OCI-LY1 (cell line): ENCODE measurements at regions not wholly inside any gene's neighbourhood (a gene's known extent, or its start where the extent isn't known, plus 50 kb on each side); places are given as distances from the start of the nearest gene placed in this dataset.
"Not testable (repeated sequence)": the region's sequence is repeated elsewhere in the genome, so short reads cannot be mapped to it uniquely, and the experiment has no call there.

Experiments used
- H2AFZ ChIP-seq: fragments of 200-600 bp; sonication (generic), shearing (Covaris generic); 2 replicates; pipeline ENCODE4 v1.6.0; 2014; ENCODE audit warnings: antibody characterized with exemption, mild to moderate bottlenecking, low read length
- H3F3A ChIP-seq: fragments of 200-600 bp; sonication (generic), shearing (Covaris generic); 2 replicates; pipeline ENCODE4 v1.6.0; 2014; ENCODE audit warnings: mild to moderate bottlenecking, antibody characterized with exemption, low read length, moderate library complexity; ENCODE audit not compliant: insufficient read depth
- H3K27ac ChIP-seq: fragments of 200-600 bp; sonication (generic); 2 replicates; pipeline ENCODE4 v1.5.1; 2014; ENCODE audit warnings: low read length, mixed run types, mild to moderate bottlenecking, low read depth; ENCODE audit not compliant: poor library complexity, severe bottlenecking
- H3K27me3 ChIP-seq: fragments of 200-600 bp; sonication (generic); 2 replicates; pipeline ENCODE4 v1.6.0; 2014; ENCODE audit warnings: antibody characterized with exemption, mild to moderate bottlenecking, low read length, moderate library complexity; ENCODE audit not compliant: insufficient read depth
- H3K36me3 ChIP-seq: fragments of 200-600 bp; sonication (generic); 2 replicates; pipeline ENCODE4 v1.6.1; 2014; ENCODE audit warnings: mild to moderate bottlenecking, antibody characterized with exemption, low read length, moderate library complexity, mixed read lengths; ENCODE audit not compliant: insufficient read depth
- H3K4me1 ChIP-seq: fragments of 200-600 bp; sonication (generic); 2 replicates; pipeline ENCODE4 v1.5.1; 2014; ENCODE audit warnings: mild to moderate bottlenecking, low read length, moderate library complexity; ENCODE audit not compliant: insufficient read depth, severe bottlenecking
- H3K4me2 ChIP-seq: fragments of 200-600 bp; sonication (generic), shearing (Covaris generic); 2 replicates; pipeline ENCODE4 v1.6.1; 2014; ENCODE audit warnings: low read length
- H3K4me3 ChIP-seq: fragments of 200-600 bp; sonication (generic); 2 replicates; pipeline ENCODE4 v1.5.1; 2014; ENCODE audit warnings: low read length, low read depth, mild to moderate bottlenecking, mixed read lengths; ENCODE audit not compliant: poor library complexity, severe bottlenecking
- H3K79me2 ChIP-seq: fragments of 200-600 bp; shearing (Covaris generic); 2 replicates; pipeline ENCODE4 v1.6.1; 2016; ENCODE audit warnings: mixed run types, low read length, mixed read lengths; ENCODE audit not compliant: insufficient read depth
- H3K9ac ChIP-seq: fragments of 200-600 bp; sonication (generic), shearing (Covaris generic); 2 replicates; pipeline ENCODE4 v1.6.1; 2014; ENCODE audit warnings: mild to moderate bottlenecking, low read length, mixed read lengths
- H3K9me2 ChIP-seq: fragments of 200-600 bp; sonication (generic), shearing (Covaris generic); 2 replicates; pipeline ENCODE4 v1.6.1; 2014; ENCODE audit warnings: low read depth, mild to moderate bottlenecking, low read length, mixed read lengths
- H3K9me3 ChIP-seq: fragments of 200-600 bp; shearing (Covaris generic); 2 replicates; pipeline ENCODE4 v1.6.1; 2014; ENCODE audit warnings: low read length, mixed read lengths
- H4K20me1 ChIP-seq: fragments of 200-600 bp; sonication (generic), shearing (Covaris generic); 2 replicates; pipeline ENCODE4 v1.6.0; 2016; ENCODE audit warnings: mild to moderate bottlenecking, low read length; ENCODE audit not compliant: insufficient read depth
- EZH2 ChIP-seq: fragments of 200-600 bp; sonication (generic), shearing (Covaris generic); IDR thresholded peaks from 2 replicates; pipeline ENCODE4 v1.8.0; 2017; ENCODE audit warnings: borderline replicate concordance, mixed run types, mild to moderate bottlenecking, antibody characterized with exemption, low read length, moderate library complexity, mixed read lengths
- TF ChIP-seq, protein P1 (sequence below): fragments of 200-600 bp; sonication (generic), shearing (Covaris generic); IDR thresholded peaks from 2 replicates; pipeline ENCODE4 v1.5.1; 2017; ENCODE audit warnings: mild to moderate bottlenecking, antibody characterized with exemption, low read length, moderate library complexity, mixed read lengths

DNA sequence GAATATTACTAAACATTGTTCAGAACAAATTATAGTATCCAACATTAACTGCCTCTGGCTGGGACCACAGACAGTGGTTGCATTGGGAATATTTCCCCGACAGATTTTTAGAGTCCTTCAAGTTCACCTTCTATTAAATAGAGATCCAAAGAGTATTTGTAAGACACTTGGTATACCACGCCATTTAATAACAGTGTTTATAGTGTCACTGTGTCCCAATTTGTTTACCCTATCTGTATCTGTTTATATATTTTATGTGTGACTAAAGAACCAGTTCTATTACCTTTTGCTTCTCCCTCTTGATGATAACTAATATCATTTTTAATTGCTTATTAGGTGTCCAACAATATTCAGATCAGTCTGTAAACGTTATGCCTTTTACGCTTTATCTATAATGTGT, 191.3 kb upstream of the IRX5 start:
- Histone ChIP-seq H3K4me1 (no peaks in the 10 kb centered on the region), H3K36me3 (no peaks in the 10 kb centered on the region), H2AFZ (no peak overlapping the region), H3K79me2 (no peaks in the 10 kb centered on the region), H3K27me3 (no peaks in the 10 kb centered on the region), H3K9me2 (no peaks in the 10 kb centered on the region), H3K9ac (no peak overlapping the region), H4K20me1 (no peaks in the 10 kb centered on the region), H3F3A (no peaks in the 10 kb centered on the region), H3K9me3 (no peaks in the 10 kb centered on the region), H3K27ac (no peak overlapping the region), H3K4me2 (no peak overlapping the region), H3K4me3 (no peak overlapping the region)
- TF ChIP-seq, protein P1, sequence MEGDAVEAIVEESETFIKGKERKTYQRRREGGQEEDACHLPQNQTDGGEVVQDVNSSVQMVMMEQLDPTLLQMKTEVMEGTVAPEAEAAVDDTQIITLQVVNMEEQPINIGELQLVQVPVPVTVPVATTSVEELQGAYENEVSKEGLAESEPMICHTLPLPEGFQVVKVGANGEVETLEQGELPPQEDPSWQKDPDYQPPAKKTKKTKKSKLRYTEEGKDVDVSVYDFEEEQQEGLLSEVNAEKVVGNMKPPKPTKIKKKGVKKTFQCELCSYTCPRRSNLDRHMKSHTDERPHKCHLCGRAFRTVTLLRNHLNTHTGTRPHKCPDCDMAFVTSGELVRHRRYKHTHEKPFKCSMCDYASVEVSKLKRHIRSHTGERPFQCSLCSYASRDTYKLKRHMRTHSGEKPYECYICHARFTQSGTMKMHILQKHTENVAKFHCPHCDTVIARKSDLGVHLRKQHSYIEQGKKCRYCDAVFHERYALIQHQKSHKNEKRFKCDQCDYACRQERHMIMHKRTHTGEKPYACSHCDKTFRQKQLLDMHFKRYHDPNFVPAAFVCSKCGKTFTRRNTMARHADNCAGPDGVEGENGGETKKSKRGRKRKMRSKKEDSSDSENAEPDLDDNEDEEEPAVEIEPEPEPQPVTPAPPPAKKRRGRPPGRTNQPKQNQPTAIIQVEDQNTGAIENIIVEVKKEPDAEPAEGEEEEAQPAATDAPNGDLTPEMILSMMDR, result no peak
- TF ChIP-seq EZH2, result no peak

DNA sequence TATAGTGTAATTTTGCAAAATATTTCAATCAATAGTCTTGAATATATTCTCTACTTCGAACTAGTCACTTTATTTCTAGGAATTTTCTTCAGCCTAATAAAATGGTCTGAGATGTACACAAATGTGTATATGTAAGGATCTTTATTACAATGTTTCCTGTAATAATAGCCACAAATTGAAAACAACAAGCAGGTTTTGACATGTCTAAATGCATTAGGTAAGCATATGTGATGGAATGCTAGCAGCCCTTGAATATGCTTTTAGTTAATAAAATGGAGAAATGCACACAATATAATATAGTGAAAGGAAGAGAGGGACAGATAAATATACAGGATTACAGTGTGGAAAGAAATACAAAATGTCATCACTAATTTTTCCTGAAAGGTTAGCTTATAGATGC, 196.5 kb upstream of the IRX5 start:
- Histone ChIP-seq H3K36me3 (no peaks in the 10 kb centered on the region), H3K9ac (no peak overlapping the region), H3K4me2 (no peak overlapping the region), H3K27ac (no peak overlapping the region), H3K9me2 (no peaks in the 10 kb centered on the region), H4K20me1 (no peaks in the 10 kb centered on the region), H3K79me2 (no peaks in the 10 kb centered on the region), H3K27me3 (no peaks in the 10 kb centered on the region), H3F3A (no peaks in the 10 kb centered on the region), H2AFZ (no peak overlapping the region), H3K4me1 (no peaks in the 10 kb centered on the region), H3K4me3 (no peak overlapping the region), H3K9me3 (no peaks in the 10 kb centered on the region)
- no peak for TF ChIP-seq EZH2
- TF ChIP-seq, protein P1, result no peak

DNA sequence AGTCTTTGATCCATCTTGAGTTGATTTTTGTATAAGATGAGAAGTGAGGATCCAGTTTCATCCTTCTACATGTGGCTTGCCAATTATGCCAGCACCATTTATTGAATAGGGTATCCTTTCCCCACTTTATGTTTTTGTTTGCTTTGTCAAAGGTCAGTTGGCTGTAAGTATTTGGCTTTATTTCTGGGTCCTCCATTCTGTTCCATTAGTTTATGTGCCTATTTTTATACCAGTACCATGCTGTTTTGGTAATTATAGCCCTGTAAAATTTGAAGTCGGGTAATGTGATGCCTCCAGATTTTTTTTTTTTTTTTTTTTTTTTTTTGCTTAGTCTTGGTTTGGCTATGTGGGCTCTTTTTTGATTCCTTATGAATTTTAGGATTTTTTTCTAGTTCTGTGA, 203.0 kb upstream of the IRX5 start:
- H3K27ac ChIP-seq, H3K9ac ChIP-seq, H3K79me2 ChIP-seq, H2AFZ ChIP-seq, H3K4me1 ChIP-seq, H3K9me3 ChIP-seq, H3K27me3 ChIP-seq, H4K20me1 ChIP-seq, H3K36me3 ChIP-seq, H3K4me2 ChIP-seq, H3K4me3 ChIP-seq, H3F3A ChIP-seq, H3K9me2 ChIP-seq: not testable (repeated sequence)

DNA sequence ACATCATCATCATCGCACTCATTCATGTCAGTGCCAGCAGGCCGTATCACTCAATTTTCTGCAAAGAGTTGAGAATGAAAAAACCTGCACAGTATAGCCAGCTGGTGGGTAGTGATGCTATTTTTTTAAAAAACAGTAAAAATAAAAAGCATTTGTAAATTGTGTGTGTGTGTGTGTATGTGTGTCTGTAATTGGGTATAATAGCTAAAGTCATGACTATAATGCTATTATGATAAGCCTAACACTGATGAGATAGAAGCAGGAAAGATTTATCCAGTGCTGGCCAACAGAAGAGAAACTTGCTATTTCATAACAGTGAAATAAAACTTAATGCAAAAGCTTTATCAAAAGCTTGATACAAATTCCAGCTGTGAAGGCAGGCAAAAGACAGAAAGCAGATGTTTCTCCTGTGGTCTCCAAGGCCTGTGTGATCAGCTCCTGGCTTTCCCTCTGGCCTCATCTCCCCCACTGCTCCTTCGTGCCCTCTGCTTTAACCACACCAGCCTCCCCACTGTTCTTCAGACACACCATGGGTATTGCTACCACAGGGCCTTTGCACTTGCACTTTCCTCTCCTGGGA, 206.2 kb upstream of the IRX5 start:
- Histone ChIP-seq H3K27ac (no peak overlapping the region), H3K9me3 (no peaks in the 10 kb centered on the region), H3K9me2 (no peaks in the 10 kb centered on the region), H3K4me3 (no peak overlapping the region), H3K27me3 (no peaks in the 10 kb centered on the region), H3K79me2 (no peaks in the 10 kb centered on the region), H3K4me2 (no peak overlapping the region), H3K9ac (no peak overlapping the region), H3F3A (no peaks in the 10 kb centered on the region), H3K36me3 (no peaks in the 10 kb centered on the region), H3K4me1 (no peaks in the 10 kb centered on the region), H2AFZ (no peak overlapping the region), H4K20me1 (no peaks in the 10 kb centered on the region)
- TF ChIP-seq, protein P1, result no peak
- TF ChIP-seq EZH2, result no peak
